IPS DF 6.9 (cell line): ENCODE measurements at regions not wholly inside any gene's neighbourhood (a gene's known extent, or its start where the extent isn't known, plus 50 kb on each side); places are given as distances from the start of the nearest gene placed in this dataset.

Experiments
- DNase-seq: peaks from one replicate; pipeline ENCODE4 v3.0.0-alpha.2; 2013; ENCODE audit warnings: low read depth, low spot score
- H3K27ac ChIP-seq: one replicate; pipeline ENCODE4 v1.5.1; 2013; ENCODE audit warnings: low read length, control low read depth
- H3K27me3 ChIP-seq: 2 replicates; pipeline ENCODE4 v1.6.1; 2013; ENCODE audit warnings: mild to moderate bottlenecking, low read length; ENCODE audit not compliant: control insufficient read depth, insufficient read depth
- H3K36me3 ChIP-seq: 2 replicates; pipeline ENCODE4 v1.6.1; 2013; ENCODE audit warnings: low read length; ENCODE audit not compliant: control insufficient read depth, insufficient read depth
- H3K4me1 ChIP-seq: 2 replicates; pipeline ENCODE4 v1.6.1; 2013; ENCODE audit warnings: low read length; ENCODE audit not compliant: control insufficient read depth, insufficient read depth
- H3K4me3 ChIP-seq: 2 replicates; pipeline ENCODE4 v1.5.1; 2013; ENCODE audit warnings: mild to moderate bottlenecking, low read length
- H3K9me3 ChIP-seq: 2 replicates; pipeline ENCODE4 v1.6.1; 2013; ENCODE audit warnings: low read length, inconsistent platforms; ENCODE audit not compliant: control insufficient read depth, insufficient read depth
- WGBS: extraction: QIAGEN DNeasy Blood & Tissue Kit; methylation state at CpG from one replicate; pipeline ENCODE4 v1.1.7; 2013; ENCODE audit warnings: mixed read lengths, missing lambda C conversion rate; ENCODE audit not compliant: insufficient read length, insufficient coverage; 5-methylcytosine and 5-hydroxymethylcytosine counted together

DNA sequence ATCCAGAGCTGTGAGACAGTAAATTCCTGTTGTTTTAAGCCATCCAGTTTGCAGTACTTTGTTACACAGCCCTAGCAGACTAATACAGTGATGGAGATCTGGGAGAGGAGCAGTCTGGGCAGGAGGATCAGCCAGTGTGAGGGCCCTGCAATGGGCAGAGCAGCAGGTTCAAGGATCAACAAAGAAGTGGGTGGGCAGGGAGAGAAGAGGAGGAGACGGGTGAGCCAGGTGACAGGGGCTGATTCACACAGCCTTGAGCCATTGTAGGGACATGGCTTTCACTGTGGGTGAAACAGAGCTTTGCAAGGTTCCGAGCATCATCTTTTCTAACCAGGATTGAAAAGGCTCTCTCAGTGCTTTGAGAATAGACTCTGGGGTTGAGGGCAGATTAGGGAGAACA lies 88.2 kb upstream of the MVB12B start:
- no peaks in the 10 kb centered on the region for H3K36me3 ChIP-seq
- H3K4me3 ChIP-seq, result no peak overlapping the region
- H3K27me3 ChIP-seq, result no peaks in the 10 kb centered on the region
- H3K9me3 ChIP-seq, result no peaks in the 10 kb centered on the region
- no peaks in the 10 kb centered on the region for H3K4me1 ChIP-seq
- WGBS, result no CpG with 5 or more reads among the region's 2 CpGs
- H3K27ac ChIP-seq, result no peak overlapping the region
- DNase-seq, result no peak

DNA sequence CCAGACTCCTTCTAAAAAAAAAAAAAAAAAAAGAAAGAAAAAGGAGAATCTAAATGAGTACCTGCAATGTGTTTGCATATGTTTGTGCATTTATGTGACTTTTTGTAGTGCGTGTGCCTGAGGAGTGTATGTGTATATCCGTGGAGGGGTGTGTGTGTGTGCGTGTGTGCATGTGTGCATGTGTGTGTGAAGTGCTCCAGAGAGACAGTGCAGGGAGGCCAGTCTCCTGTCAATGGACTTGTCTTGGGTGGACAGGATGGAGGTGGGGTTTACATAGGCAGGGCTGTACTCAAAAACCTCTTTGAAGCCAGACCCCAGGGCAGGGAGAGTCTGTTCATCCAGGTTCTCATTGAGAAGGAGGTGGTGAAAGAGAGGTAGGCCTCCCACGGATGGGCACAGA lies 87.1 kb upstream of the MVB12B start:
- Histone ChIP-seq H3K36me3 (no peaks in the 10 kb centered on the region), H3K9me3 (no peaks in the 10 kb centered on the region), H3K27ac (no peak overlapping the region), H3K4me3 (no peak overlapping the region), H3K4me1 (no peaks in the 10 kb centered on the region), H3K27me3 (no peaks in the 10 kb centered on the region)
- no CpG with 5 or more reads among the region's 4 CpGs for WGBS
- DNase-seq, result no peak

DNA sequence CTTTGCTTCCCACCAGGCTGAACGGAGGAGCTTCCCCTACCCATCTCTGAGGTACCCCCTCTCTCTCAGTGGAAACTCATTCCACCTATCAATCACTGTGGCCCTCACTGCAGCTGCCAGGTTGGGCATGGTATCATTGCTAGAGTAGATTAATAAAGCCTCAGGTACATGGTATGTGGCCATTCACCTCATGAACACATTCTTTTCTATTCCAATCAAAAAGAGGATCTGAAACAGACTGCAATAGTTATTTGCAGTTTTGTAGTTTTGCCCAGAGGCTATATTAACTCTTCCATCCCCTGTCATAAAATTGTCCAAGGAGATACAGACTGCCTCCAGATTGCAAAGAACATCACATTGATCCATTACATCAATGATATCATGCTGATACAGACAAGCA lies 85.8 kb upstream of the MVB12B start:
- DNase-seq, result no peak
- Histone ChIP-seq H3K4me1 (no peaks in the 10 kb centered on the region), H3K27me3 (no peaks in the 10 kb centered on the region), H3K4me3 (no peak overlapping the region), H3K36me3 (no peaks in the 10 kb centered on the region), H3K27ac (no peak overlapping the region), H3K9me3 (no peaks in the 10 kb centered on the region)
- no CpG with 5 or more reads among the region's 1 CpG for WGBS

DNA sequence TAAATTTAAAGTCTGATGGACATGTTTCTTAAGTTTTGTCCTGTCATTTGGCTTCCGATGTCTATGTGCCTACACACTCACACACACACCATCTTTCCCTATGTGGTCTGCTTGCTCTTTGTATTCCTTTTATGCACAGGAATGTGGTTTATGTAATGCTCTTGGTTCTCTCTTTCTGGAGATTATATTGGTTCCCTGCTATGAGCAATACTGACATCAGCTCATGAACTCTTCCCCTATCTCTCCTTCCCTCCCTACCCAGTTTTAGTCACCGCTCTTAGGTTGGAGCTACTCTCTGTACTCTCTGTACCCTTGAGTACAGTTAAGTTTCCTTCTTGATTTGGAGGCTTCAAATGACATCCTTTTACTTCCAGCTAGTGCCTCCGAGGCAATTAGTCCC lies 77.9 kb upstream of the MVB12B start:
- DNase-seq, result no peak
- Histone ChIP-seq H3K9me3 (no peaks in the 10 kb centered on the region), H3K4me3 (no peak overlapping the region), H3K36me3 (no peaks in the 10 kb centered on the region), H3K27me3 (no peaks in the 10 kb centered on the region), H3K4me1 (no peaks in the 10 kb centered on the region), H3K27ac (no peak overlapping the region)
- no CpG with 5 or more reads among the region's 3 CpGs for WGBS

DNA sequence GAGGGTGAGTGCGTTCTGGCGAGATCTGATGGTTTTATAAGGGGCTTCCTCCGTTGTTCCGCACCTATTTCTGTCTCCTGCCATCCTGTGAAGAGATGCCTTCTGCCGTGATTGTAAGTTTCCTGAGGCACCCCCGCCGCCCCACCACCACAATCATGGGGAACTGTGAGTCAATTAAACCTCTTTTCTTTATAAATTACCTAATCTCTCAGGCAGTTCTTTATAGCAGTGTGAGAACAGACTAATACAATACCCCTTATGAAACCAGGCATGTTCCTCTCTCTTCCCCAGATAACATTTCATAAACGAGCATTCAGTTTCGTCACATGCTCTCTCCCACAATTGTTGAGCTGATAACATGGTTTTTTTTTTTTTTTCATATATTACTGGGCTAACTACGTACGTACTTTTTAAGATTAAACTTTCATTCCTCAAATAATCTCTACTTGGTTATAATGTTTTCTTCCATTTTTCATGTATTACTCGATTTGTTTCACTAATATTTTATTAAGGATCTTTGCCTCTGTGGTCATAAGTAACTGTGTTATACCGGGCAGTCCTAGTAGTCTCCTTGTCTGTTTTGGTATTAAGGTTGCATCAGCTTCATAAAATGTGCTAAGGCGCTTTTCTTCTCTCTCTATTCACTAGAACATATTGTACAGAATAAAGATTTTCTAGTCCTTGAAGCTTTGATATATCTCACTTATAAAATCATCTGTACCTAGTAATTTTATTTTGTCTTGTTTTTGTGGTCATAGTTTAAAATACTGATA lies 64.9 kb upstream of the MVB12B start:
- Histone ChIP-seq H3K4me1 (no peaks in the 10 kb centered on the region), H3K27me3 (no peaks in the 10 kb centered on the region), H3K27ac (no peak overlapping the region), H3K4me3 (no peak overlapping the region), H3K9me3 (no peaks in the 10 kb centered on the region), H3K36me3 (no peaks in the 10 kb centered on the region)
- no peak for DNase-seq
- WGBS, result no CpG with 5 or more reads among the region's 14 CpGs

DNA sequence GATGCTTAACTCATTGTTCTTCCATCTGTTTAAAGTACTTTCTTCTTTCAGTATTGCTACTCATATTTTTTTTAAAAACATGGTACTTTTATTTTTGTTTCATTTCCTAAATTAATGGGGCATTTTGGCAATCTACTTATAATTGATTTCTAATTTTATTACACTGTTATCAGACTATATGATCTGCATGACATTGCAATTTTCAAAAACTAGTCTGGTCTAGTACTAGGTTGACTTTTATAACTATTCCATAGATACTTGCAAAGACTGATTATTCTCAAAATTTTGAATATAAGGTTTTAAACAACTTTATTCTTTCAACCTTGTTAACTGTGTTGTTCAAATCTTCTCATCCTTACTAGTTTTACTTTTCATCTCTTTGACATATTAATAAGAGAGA lies 63.9 kb upstream of the MVB12B start:
- no peaks in the 10 kb centered on the region for H3K4me1 ChIP-seq
- H3K4me3 ChIP-seq, result no peak overlapping the region
- H3K27ac ChIP-seq, result no peak overlapping the region
- no peaks in the 10 kb centered on the region for H3K36me3 ChIP-seq
- H3K27me3 ChIP-seq, result no peaks in the 10 kb centered on the region
- no peak for DNase-seq
- H3K9me3 ChIP-seq, result no peaks in the 10 kb centered on the region

DNA sequence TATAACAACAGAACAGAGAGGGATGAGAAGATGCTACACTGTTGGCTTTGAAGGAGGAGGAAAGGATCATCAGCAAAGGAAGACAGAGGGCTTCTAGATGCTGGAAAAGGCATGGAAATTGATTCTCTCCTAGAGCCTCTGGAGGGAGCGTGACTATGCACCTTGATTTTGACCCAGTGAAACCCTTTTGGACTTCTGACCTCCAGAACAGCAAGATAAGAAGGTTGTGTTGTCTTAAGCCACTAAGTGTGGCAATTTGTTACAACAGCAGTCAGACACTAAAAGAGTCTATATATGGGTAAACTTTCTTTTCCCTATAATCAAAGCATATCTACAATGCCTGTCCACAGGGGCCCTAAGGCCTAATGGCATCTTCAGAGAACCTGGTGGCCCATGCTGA lies 56.1 kb upstream of the MVB12B start:
- Histone ChIP-seq H3K9me3 (no peaks in the 10 kb centered on the region), H3K27me3 (no peaks in the 10 kb centered on the region), H3K36me3 (no peaks in the 10 kb centered on the region), H3K4me3 (no peak overlapping the region), H3K27ac (no peak overlapping the region), H3K4me1 (no peaks in the 10 kb centered on the region)
- no CpG with 5 or more reads among the region's 1 CpG for WGBS
- no peak for DNase-seq

DNA sequence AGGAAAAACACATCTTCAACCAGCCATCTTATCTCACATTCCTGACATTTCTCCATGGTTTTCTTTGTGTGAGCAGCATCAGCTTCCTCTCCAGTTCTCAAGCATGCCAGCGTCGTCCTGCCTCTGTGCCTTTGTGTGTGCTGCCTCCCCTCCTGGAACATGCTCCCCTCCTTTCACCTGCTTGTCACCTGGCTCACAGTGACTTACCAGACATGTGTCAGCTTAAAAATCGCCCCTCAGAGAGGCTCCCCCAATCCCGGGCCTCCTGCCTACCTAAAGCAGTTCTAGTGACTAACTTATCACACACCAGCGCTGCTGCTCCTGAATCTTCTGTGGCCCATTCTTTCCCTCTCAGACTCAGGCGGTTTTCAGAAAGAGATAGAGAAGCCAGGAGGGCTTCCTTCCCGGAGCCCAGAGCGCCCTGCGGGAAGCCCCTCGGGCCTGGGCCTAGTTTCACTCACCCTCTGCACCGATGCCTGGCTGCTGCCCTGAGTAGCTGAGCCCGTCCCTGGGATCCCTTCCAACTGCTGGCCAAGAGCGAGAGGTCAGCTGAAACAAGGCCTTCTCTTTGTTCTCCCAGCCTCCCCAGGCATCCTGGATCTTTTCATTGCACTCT lies 51.1 kb upstream of the MVB12B start:
- no peak for DNase-seq
- no CpG with 5 or more reads among the region's 13 CpGs for whole genome bisulfite sequencing
- no peaks in the 10 kb centered on the region for H3K4me1 ChIP-seq
- H3K9me3 ChIP-seq, result no peaks in the 10 kb centered on the region
- H3K27me3 ChIP-seq, result no peaks in the 10 kb centered on the region
- no peak overlapping the region for H3K4me3 ChIP-seq
- no peaks in the 10 kb centered on the region for H3K36me3 ChIP-seq
- H3K27ac ChIP-seq, result no peak overlapping the region

DNA sequence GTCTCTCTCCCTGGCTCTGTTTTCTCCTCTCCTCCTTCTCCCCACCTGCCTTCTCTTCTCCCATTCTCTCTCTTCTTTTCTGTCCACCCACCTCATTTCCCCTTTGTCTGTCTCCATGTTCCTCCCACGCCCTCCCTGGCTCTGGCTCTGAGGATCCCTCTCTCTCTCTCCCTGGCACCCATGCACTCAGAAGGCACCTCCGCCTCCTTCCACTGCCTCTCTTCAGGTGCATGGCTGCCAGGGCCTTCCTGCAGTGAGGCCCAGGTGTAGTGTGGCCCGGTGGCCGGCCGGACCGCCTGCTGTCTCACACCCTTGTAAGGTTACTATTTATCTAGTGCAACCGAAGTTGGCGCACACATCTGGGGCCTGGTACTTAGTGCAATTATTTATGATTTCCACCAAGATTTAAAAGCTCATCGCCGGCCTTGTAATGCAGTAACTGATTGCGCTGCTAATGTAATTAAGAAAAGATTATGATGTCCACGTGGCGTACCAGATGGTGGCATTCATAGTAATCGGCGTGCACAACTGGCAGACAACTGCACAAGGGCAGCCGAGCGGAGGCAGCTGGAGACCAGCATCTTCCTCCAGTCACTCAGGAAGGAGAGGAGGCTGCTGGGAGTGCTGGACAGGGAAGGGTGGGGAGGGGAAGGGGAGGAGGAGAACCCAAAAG lies 50.4 kb upstream of the MVB12B start:
- H3K27me3 ChIP-seq, result no peaks in the 10 kb centered on the region
- no peaks in the 10 kb centered on the region for H3K9me3 ChIP-seq
- no peaks in the 10 kb centered on the region for H3K4me1 ChIP-seq
- WGBS, result no CpG with 5 or more reads among the region's 17 CpGs
- no peak overlapping the region for H3K27ac ChIP-seq
- H3K4me3 ChIP-seq, result no peak overlapping the region
- DNase-seq, result no peak
- no peaks in the 10 kb centered on the region for H3K36me3 ChIP-seq
